M059J (cell line): ENCODE measurements at regions not wholly inside any gene's neighbourhood (a gene's known extent, or its start where the extent isn't known, plus 50 kb on each side); places are given as distances from the start of the nearest gene placed in this dataset.
"Not testable (repeated sequence)": the region's sequence is repeated elsewhere in the genome, so short reads cannot be mapped to it uniquely, and the experiment has no call there.

Source experiments
- DNase-seq: peaks from one replicate; pipeline ENCODE4 v3.0.0-alpha.2; 2012; ENCODE audit warnings: low read depth

GRCh38 chr11:97756571-97757335 lies 1264.0 kb upstream of the CNTN5 start:
- peak; percentile 11 for DNase-seq

- DNase-seq, result no peak
Measured at GRCh38 chr11:97761175-97761574, 1259.6 kb upstream of the CNTN5 start.

GRCh38 chr11:97764193-97764592 lies 1256.6 kb upstream of the CNTN5 start:
- no peak for DNase-seq

- no peak for DNase-seq
Measured at GRCh38 chr11:97764605-97765004, 1256.1 kb upstream of the CNTN5 start.

- DNase-seq, result no peak
Measured at GRCh38 chr11:97770570-97770969, 1250.2 kb upstream of the CNTN5 start.

GRCh38 chr11:97772705-97773104 lies 1248.0 kb upstream of the CNTN5 start:
- DNase-seq, result no peak

- not testable (repeated sequence) for DNase-seq
Measured at GRCh38 chr11:97784388-97784787, 1236.4 kb upstream of the CNTN5 start.

GRCh38 chr11:97786961-97787360 lies 1233.8 kb upstream of the CNTN5 start:
- no peak for DNase-seq

GRCh38 chr11:97794876-97795275 lies 1225.9 kb upstream of the CNTN5 start:
- DNase-seq, result no peak

GRCh38 chr11:97800891-97801290 lies 1219.9 kb upstream of the CNTN5 start:
- DNase-seq, result no peak

GRCh38 chr11:97814325-97814959 lies 1206.3 kb upstream of the CNTN5 start:
- peak; percentile 22 for DNase-seq

- no peak for DNase-seq
Measured at GRCh38 chr11:97815667-97816066, 1205.1 kb upstream of the CNTN5 start.

- no peak for DNase-seq
Measured at GRCh38 chr11:97832451-97832850, 1188.3 kb upstream of the CNTN5 start.

GRCh38 chr11:97833412-97833811 lies 1187.3 kb upstream of the CNTN5 start:
- DNase-seq, result no peak

GRCh38 chr11:97844016-97844415 lies 1176.7 kb upstream of the CNTN5 start:
- no peak for DNase-seq

GRCh38 chr11:97847730-97848129 lies 1173.0 kb upstream of the CNTN5 start:
- DNase-seq, result no peak

GRCh38 chr11:97850701-97851100 lies 1170.0 kb upstream of the CNTN5 start:
- DNase-seq, result no peak

- no peak for DNase-seq
Measured at GRCh38 chr11:97854357-97854756, 1166.4 kb upstream of the CNTN5 start.

GRCh38 chr11:97854877-97855276 lies 1165.9 kb upstream of the CNTN5 start:
- no peak for DNase-seq

GRCh38 chr11:97856666-97857065 lies 1164.1 kb upstream of the CNTN5 start:
- DNase-seq, result no peak

GRCh38 chr11:97860237-97860636 lies 1160.5 kb upstream of the CNTN5 start:
- DNase-seq, result peak; percentile 8

GRCh38 chr11:97862021-97862420 lies 1158.7 kb upstream of the CNTN5 start:
- no peak for DNase-seq

GRCh38 chr11:97865424-97866012 lies 1155.2 kb upstream of the CNTN5 start:
- peak; percentile 9 for DNase-seq
